Lung (tissue), 11 donors: ENCODE measurements at regions not wholly inside any gene's neighbourhood (a gene's known extent, or its start where the extent isn't known, plus 50 kb on each side); places are given as distances from the start of the nearest gene placed in this dataset.
"Not testable (repeated sequence)": the region's sequence is repeated elsewhere in the genome, so short reads cannot be mapped to it uniquely, and the experiment has no call there.

Source experiments
- ATAC-seq: fragments of 200-7000 bp; cut with Tn5 transposase; one replicate; pipeline ENCODE4 v1.9.1; 2020; ENCODE audit warnings: moderate number of reproducible peaks; ENCODE audit not compliant: insufficient read depth, low FRiP score
- DNase-seq, 3 donors: peaks; one replicate each; pipeline ENCODE4 v3.0.0-alpha.2; 2013 to 2017
- H3K27ac ChIP-seq, 2 donors: one replicate each; pipeline ENCODE4 v1.5.1; 2013; ENCODE audit warnings: mild to moderate bottlenecking in 2 of 2, moderate library complexity in 2 of 2, control low read depth in 1 of 2, inconsistent platforms in 1 of 2, low read depth in 1 of 2, low read length in 1 of 2
- H3K27me3 ChIP-seq, 3 donors: one replicate each; pipeline ENCODE4 v1.5.1; 2013; ENCODE audit warnings: low read length in 2 of 3; ENCODE audit not compliant: control insufficient read depth in 3 of 3, insufficient read depth in 3 of 3
- H3K36me3 ChIP-seq, 4 donors: one replicate each; pipeline ENCODE4 v1.5.1; 2013; ENCODE audit warnings: low read length in 4 of 4, mild to moderate bottlenecking in 1 of 4, moderate library complexity in 1 of 4; ENCODE audit not compliant: control insufficient read depth in 4 of 4, insufficient read depth in 4 of 4
- H3K4me1 ChIP-seq, 5 donors: one replicate each; pipeline ENCODE4 v1.5.1; 2013; ENCODE audit warnings: low read length in 5 of 5, mild to moderate bottlenecking in 2 of 5, moderate library complexity in 1 of 5; ENCODE audit not compliant: control insufficient read depth in 5 of 5, insufficient read depth in 5 of 5
- H3K4me3 ChIP-seq: one replicate; pipeline ENCODE4 v1.5.1; 2013; ENCODE audit warnings: mild to moderate bottlenecking, control low read depth, moderate library complexity
- H3K9ac ChIP-seq, 2 donors: one replicate each; pipeline ENCODE4 v1.5.1; 2013; ENCODE audit warnings: low read length in 2 of 2, control low read depth in 1 of 2; ENCODE audit not compliant: insufficient read depth in 1 of 2
- H3K9me3 ChIP-seq, 4 donors: one replicate each; pipeline ENCODE4 v1.5.1; 2013; ENCODE audit warnings: low read length in 3 of 4, mild to moderate bottlenecking in 1 of 4, moderate library complexity in 1 of 4; ENCODE audit not compliant: control insufficient read depth in 4 of 4, insufficient read depth in 3 of 4
- WGBS, 2 donors: extraction: QIAGEN DNeasy Blood & Tissue Kit; methylation state at CpG; one replicate each; pipeline ENCODE4 v1.1.7; 2013; 5-methylcytosine and 5-hydroxymethylcytosine counted together
- TF ChIP-seq, protein P1 (sequence below): IDR thresholded peaks from 2 replicates; pipeline ENCODE4 v1.5.1; 2012; ENCODE audit warnings: mild to moderate bottlenecking; ENCODE audit errors: control extremely low read depth, extremely low read depth
- donor health status: control.
- donor health status: control.
- donor health status: Bipolar disorder and iron deficiency.
- donor health status: healthy.
- donor health status: DM: yes; HTN: yes; CAD: no.

DNA sequence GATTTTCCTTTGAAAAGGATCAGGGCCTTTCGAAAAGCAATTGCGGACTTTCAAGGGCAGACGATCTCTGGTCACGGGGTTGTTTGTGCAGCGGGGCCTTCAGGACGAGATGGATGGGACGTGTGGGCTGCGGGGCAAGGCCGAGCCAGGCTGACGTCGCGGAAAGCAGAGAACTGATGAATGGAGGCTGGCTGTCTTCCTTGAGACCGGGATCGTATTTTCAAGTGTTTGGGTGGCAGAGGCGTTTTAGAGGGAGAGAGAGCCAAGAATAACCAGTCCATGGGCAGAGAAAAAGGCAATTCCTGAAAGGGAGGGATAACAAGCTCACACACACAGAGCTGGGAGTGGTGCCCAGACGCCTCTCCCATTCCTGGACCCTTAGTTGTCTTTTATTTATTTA, 138.9 kb upstream of the USP29 start:
- TF ChIP-seq, protein P1, sequence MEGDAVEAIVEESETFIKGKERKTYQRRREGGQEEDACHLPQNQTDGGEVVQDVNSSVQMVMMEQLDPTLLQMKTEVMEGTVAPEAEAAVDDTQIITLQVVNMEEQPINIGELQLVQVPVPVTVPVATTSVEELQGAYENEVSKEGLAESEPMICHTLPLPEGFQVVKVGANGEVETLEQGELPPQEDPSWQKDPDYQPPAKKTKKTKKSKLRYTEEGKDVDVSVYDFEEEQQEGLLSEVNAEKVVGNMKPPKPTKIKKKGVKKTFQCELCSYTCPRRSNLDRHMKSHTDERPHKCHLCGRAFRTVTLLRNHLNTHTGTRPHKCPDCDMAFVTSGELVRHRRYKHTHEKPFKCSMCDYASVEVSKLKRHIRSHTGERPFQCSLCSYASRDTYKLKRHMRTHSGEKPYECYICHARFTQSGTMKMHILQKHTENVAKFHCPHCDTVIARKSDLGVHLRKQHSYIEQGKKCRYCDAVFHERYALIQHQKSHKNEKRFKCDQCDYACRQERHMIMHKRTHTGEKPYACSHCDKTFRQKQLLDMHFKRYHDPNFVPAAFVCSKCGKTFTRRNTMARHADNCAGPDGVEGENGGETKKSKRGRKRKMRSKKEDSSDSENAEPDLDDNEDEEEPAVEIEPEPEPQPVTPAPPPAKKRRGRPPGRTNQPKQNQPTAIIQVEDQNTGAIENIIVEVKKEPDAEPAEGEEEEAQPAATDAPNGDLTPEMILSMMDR, result no peak
- Histone ChIP-seq H3K4me1 (peaks cover 0 to 5% (median 0%) of the 10 kb centered on the region in 5 donors), H3K27ac (no peak overlapping the region), H3K9me3 (peaks cover 0 to 35% (median 0%) of the 10 kb centered on the region in 4 donors), H3K4me3 (no peak overlapping the region), H3K9ac (no peak overlapping the region), H3K27me3 (no peaks in the 10 kb centered on the region), H3K36me3 (no peaks in the 10 kb centered on the region)
- ATAC-seq, result no peak
- WGBS, 2 donors, result 51 to 68% methylated on average over 16 of the region's 16 CpGs
- DNase-seq, result no peak

DNA sequence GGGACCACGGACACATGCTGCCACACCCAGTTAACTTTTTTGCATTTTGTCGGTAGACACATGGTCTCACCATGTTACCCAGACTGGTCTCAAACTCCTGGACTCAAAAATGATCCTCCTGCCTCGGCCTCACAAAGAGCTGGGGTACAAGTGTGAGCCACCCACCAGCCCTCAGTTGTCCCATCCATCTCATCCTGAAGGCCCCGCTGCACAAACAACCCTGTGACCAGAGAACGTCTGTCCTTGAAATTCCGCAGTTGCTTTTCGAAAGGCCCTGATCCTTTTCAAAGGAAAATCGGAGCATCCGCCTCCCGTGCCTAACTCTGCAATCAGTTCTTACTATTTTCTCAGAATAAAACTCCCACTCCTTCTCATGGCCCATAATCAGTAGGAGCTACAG, 138.3 kb upstream of the USP29 start:
- peaks cover 0 to 37% (median 0%) of the 10 kb centered on the region in 4 donors for H3K9me3 ChIP-seq
- 81 to 86% methylated on average over 10 of the region's 10 CpGs for WGBS, 2 donors
- DNase-seq, ATAC-seq, H3K4me1 ChIP-seq, H3K27ac ChIP-seq, H3K27me3 ChIP-seq, H3K4me3 ChIP-seq, H3K36me3 ChIP-seq, H3K9ac ChIP-seq: not testable (repeated sequence)

DNA sequence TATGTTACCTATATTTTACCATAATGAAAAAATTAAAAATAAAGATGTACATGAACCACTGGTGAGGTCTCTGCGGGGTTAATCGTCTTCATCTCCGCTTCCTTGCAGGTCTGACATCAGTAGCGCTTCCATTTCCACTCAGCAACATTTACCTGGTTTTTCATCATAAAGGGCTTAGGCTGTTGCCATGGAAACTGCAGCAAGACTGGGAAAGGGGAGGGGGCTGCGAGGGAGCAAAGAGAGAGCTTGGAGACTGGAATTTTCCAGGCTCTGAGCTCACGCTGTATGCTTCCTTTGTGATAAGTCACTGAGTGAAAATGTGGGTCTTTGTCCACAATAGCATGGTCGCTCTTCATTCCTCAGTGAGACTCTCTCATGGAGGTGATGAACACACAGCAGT, 136.6 kb upstream of the USP29 start:
- no peak overlapping the region for H3K9ac ChIP-seq
- ATAC-seq (no peak), DNase-seq (no peak)
- H3K9me3 ChIP-seq, result peaks cover 0 to 42% (median 0%) of the 10 kb centered on the region in 4 donors
- no peaks in the 10 kb centered on the region for H3K4me1 ChIP-seq
- no peaks in the 10 kb centered on the region for H3K36me3 ChIP-seq
- H3K27ac ChIP-seq, result no peak overlapping the region
- H3K27me3 ChIP-seq, result no peaks in the 10 kb centered on the region
- no peak overlapping the region for H3K4me3 ChIP-seq
- 33 to 38% methylated on average over 7 of the region's 7 CpGs for WGBS, 2 donors
- TF ChIP-seq, protein P1, result no peak

DNA sequence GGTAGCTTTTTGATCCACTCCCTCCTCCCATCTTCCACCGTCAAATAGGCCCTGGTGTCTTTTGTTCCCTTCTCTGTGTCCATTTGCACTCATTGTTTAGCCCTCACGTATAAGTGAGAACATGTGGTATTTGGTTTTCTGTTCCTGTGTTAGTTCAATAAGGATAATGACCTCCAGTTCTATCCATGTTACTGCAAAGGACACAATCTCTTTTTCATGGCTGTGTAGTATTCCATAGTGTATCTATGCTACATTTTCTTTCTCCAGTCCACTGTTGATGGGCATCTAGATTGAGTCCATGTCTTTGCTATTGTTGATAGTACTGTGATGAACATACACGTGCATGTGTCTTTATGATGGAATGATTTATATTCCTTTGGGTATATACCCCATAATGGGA, 136.0 kb upstream of the USP29 start:
- H3K27me3 ChIP-seq, result no peaks in the 10 kb centered on the region
- no peaks in the 10 kb centered on the region for H3K4me1 ChIP-seq
- H3K27ac ChIP-seq, result no peak overlapping the region
- 84 to 90% methylated on average over 3 of the region's 3 CpGs for WGBS, 2 donors
- H3K36me3 ChIP-seq, result no peaks in the 10 kb centered on the region
- no peak overlapping the region for H3K9ac ChIP-seq
- no peak for DNase-seq
- ATAC-seq, result no peak
- TF ChIP-seq, protein P1, result no peak
- no peak overlapping the region for H3K4me3 ChIP-seq
- H3K9me3 ChIP-seq, result peaks cover 0 to 44% (median 0%) of the 10 kb centered on the region in 4 donors
